H1 (cell line): ENCODE measurements at regions not wholly inside any gene's neighbourhood (a gene's known extent, or its start where the extent isn't known, plus 50 kb on each side); places are given as distances from the start of the nearest gene placed in this dataset.

Experiments
- CTCF ChIA-PET: fragments of 300-600 bp; sonication (Branson Sonifier 250); formaldehyde crosslinking; loops from one replicate; lab custom pipeline; 2021; ENCODE audit not compliant: partially characterized antibody; lab: Charles Lee
- POLR2A ChIA-PET: fragments of 300-600 bp; sonication (Branson Sonifier 250); formaldehyde crosslinking; loops from one replicate; lab custom pipeline; 2021; ENCODE audit warnings: inconsistent platforms; ENCODE audit not compliant: partially characterized antibody; lab: Charles Lee
- DNase-seq, 2 experiments: peaks; one replicate each; pipeline versions ENCODE4 v3.0.0 to v3.0.0-alpha.2; 2010 to 2022; ENCODE audit warnings: low spot score in 2 of 2, low read depth in 1 of 2, mixed read lengths in 1 of 2
- FAIRE-seq: peaks from 2 replicates; lab custom pipeline; 2011; peaks lifted over from hg19 to GRCh38; lab: Jason Lieb, UNC
- H2AFZ ChIP-seq: 2 replicates; pipeline ENCODE4 v1.8.1; 2012; ENCODE audit warnings: low read length, inconsistent platforms
- H2AK5ac ChIP-seq: 2 replicates; pipeline ENCODE4 v1.6.1; 2013; ENCODE audit warnings: low read depth, low read length
- H2BK120ac ChIP-seq: replicated peaks from 2 replicates; pipeline ENCODE3; 2013; ENCODE audit warnings: low read depth, low read length, inconsistent platforms
- H2BK12ac ChIP-seq: 2 replicates; pipeline ENCODE4 v1.6.1; 2013; ENCODE audit warnings: low read depth, low read length
- H2BK15ac ChIP-seq: 2 replicates; pipeline ENCODE4 v1.6.1; 2013; ENCODE audit warnings: low read length
- H2BK20ac ChIP-seq: 2 replicates; pipeline ENCODE4 v1.6.1; 2013; ENCODE audit warnings: low read length
- H2BK5ac ChIP-seq: 2 replicates; pipeline ENCODE4 v1.6.1; 2013; ENCODE audit warnings: low read depth, low read length
- H3K14ac ChIP-seq: 2 replicates; pipeline ENCODE4 v1.6.1; 2013; ENCODE audit warnings: inconsistent platforms; ENCODE audit not compliant: insufficient read length
- H3K18ac ChIP-seq: 2 replicates; pipeline ENCODE4 v1.6.1; 2013; ENCODE audit warnings: low read length; ENCODE audit errors: extremely low read depth
- H3K23ac ChIP-seq: 2 replicates; pipeline ENCODE4 v1.6.1; 2013; ENCODE audit warnings: inconsistent platforms; ENCODE audit not compliant: insufficient read length
- H3K23me2 ChIP-seq: 2 replicates; pipeline ENCODE4 v1.6.1; 2013; ENCODE audit warnings: low read depth, low read length
- H3K27ac ChIP-seq: 2 replicates; pipeline ENCODE4 v1.6.1; 2011; ENCODE audit warnings: low read depth, low read length, inconsistent platforms
- H3K27me3 ChIP-seq, 4 experiments: replicated peaks in 1 of 4; 1 replicate in 1 of 4; 2 replicates in 3 of 4; pipeline versions ENCODE4 v1.6.1 to v1.8.1; 2011 to 2013; ENCODE audit warnings: low read length in 3 of 4, mild to moderate bottlenecking in 3 of 4, inconsistent platforms in 2 of 4, mixed read lengths in 2 of 4, moderate library complexity in 1 of 4; ENCODE audit not compliant: control insufficient read depth in 3 of 4, insufficient read depth in 3 of 4; ENCODE audit errors: extremely low read depth in 1 of 4
- H3K36me3 ChIP-seq, 4 experiments: 2 replicates each; pipeline versions ENCODE4 v1.6.1 to v1.8.1; 2011 to 2013; ENCODE audit warnings: mild to moderate bottlenecking in 4 of 4, low read length in 3 of 4, moderate library complexity in 2 of 4, control low read depth in 1 of 4, inconsistent platforms in 1 of 4; ENCODE audit not compliant: insufficient read depth in 4 of 4, control insufficient read depth in 2 of 4
- H3K4ac ChIP-seq: replicated peaks from 2 replicates; pipeline ENCODE3; 2013; ENCODE audit warnings: low read length, low read depth, mixed read lengths, inconsistent platforms; ENCODE audit not compliant: insufficient read length
- H3K4me1 ChIP-seq, 4 experiments: replicated peaks in 1 of 4; 1 replicate in 1 of 4; 2 replicates in 3 of 4; pipeline versions ENCODE4 v1.6.1 to v1.8.1; 2011 to 2013; ENCODE audit warnings: low read length in 3 of 4, inconsistent platforms in 2 of 4, mixed read lengths in 1 of 4; ENCODE audit not compliant: insufficient read depth in 4 of 4, control insufficient read depth in 3 of 4
- H3K4me2 ChIP-seq, 2 experiments: 2 replicates each; pipeline versions ENCODE4 v1.6.1 to v1.8.1; 2011 to 2013; ENCODE audit warnings: low read depth in 2 of 2, low read length in 2 of 2, control low read depth in 1 of 2, inconsistent platforms in 1 of 2, mild to moderate bottlenecking in 1 of 2; ENCODE audit not compliant: insufficient read depth in 1 of 2
- H3K4me3 ChIP-seq, 4 experiments: fragments of 200-600, 300-600 bp in 1 of 4; sonication (generic), shearing (Covaris generic), sonication (Bioruptor Twin) in 1 of 4; 2 replicates each; pipeline versions ENCODE4 v1.5.1 to v1.8.1; 2011 to 2016; ENCODE audit warnings: low read length in 4 of 4, low read depth in 3 of 4, control low read depth in 2 of 4, inconsistent platforms in 2 of 4, mild to moderate bottlenecking in 2 of 4, mixed read lengths in 1 of 4, moderate library complexity in 1 of 4; ENCODE audit not compliant: insufficient read depth in 2 of 4; ENCODE audit errors: extremely low read depth in 1 of 4
- H3K56ac ChIP-seq: replicated peaks from 2 replicates; pipeline ENCODE3; 2013; ENCODE audit warnings: low read depth, mild to moderate bottlenecking, mixed read lengths, low read length, inconsistent platforms; ENCODE audit not compliant: insufficient read length
- H3K79me1 ChIP-seq: 2 replicates; pipeline ENCODE4 v1.6.1; 2013; ENCODE audit warnings: low read depth, low read length, control low read depth
- H3K79me2 ChIP-seq, 2 experiments: 2 replicates each; pipeline versions ENCODE4 v1.6.1 to v1.8.1; 2012 to 2013; ENCODE audit warnings: low read length in 2 of 2, mild to moderate bottlenecking in 2 of 2, inconsistent platforms in 1 of 2; ENCODE audit not compliant: insufficient read depth in 2 of 2, control insufficient read depth in 1 of 2
- H3K9ac ChIP-seq, 4 experiments: replicated peaks in 1 of 4; 1 replicate in 1 of 4; 2 replicates in 3 of 4; pipeline versions ENCODE4 v1.6.1 to v1.8.1; 2011 to 2013; ENCODE audit warnings: low read depth in 3 of 4, low read length in 3 of 4, control low read depth in 2 of 4, mild to moderate bottlenecking in 2 of 4, moderate library complexity in 2 of 4, inconsistent platforms in 1 of 4; ENCODE audit errors: extremely low read depth in 1 of 4
- H3K9me3 ChIP-seq, 2 experiments: 2 replicates each; pipeline versions ENCODE4 v1.6.1 to v1.8.1; 2012 to 2013; ENCODE audit warnings: mild to moderate bottlenecking in 2 of 2, moderate library complexity in 2 of 2, control low read depth in 1 of 2, inconsistent platforms in 1 of 2, low read depth in 1 of 2, low read length in 1 of 2, mixed read lengths in 1 of 2; ENCODE audit not compliant: insufficient read depth in 2 of 2
- H4K20me1 ChIP-seq, 2 experiments: replicated peaks in 1 of 2; 2 replicates each; pipeline versions ENCODE3 to v1.8.1; 2011 to 2013; ENCODE audit warnings: inconsistent platforms in 2 of 2, low read length in 2 of 2, mild to moderate bottlenecking in 1 of 2; ENCODE audit not compliant: insufficient read depth in 2 of 2, control insufficient read depth in 1 of 2
- H4K5ac ChIP-seq: 2 replicates; pipeline ENCODE4 v1.6.1; 2013; ENCODE audit warnings: low read length, low read depth, mixed read lengths, inconsistent platforms; ENCODE audit not compliant: insufficient read length
- H4K8ac ChIP-seq: 2 replicates; pipeline ENCODE4 v1.8.0; 2013; ENCODE audit warnings: mild to moderate bottlenecking, moderate library complexity, low read length, inconsistent platforms; ENCODE audit not compliant: insufficient read depth; ENCODE audit errors: extremely low read depth
- H4K91ac ChIP-seq: replicated peaks from 2 replicates; pipeline ENCODE3; 2013; ENCODE audit warnings: low read length, mixed read lengths, inconsistent platforms; ENCODE audit not compliant: insufficient read length
- BRCA1 ChIP-seq: IDR thresholded peaks from 2 replicates; pipeline ENCODE4 v1.6.1; 2012; ENCODE audit warnings: low read depth, low read length, improper control_type of control experiment
- CTCF ChIP-seq, 3 experiments: IDR thresholded peaks; 1 replicate in 2 of 3; 2 replicates in 1 of 3; pipeline versions ENCODE4 v1.5.1 to v1.6.1; 2011; ENCODE audit warnings: low read length in 3 of 3, mild to moderate bottlenecking in 3 of 3, inconsistent platforms in 2 of 3, low read depth in 1 of 3, moderate library complexity in 1 of 3; ENCODE audit not compliant: insufficient read depth in 1 of 3; ENCODE audit errors: control extremely low read depth in 1 of 3
- RAD21 ChIP-seq, 2 experiments: IDR thresholded peaks in 1 of 2; conservative IDR thresholded peaks in 1 of 2; 2 replicates each; pipeline ENCODE4 v1.6.1; 2011; ENCODE audit warnings: low read depth in 2 of 2, low read length in 2 of 2, improper control_type of control experiment in 1 of 2, inconsistent platforms in 1 of 2, mild to moderate bottlenecking in 1 of 2, moderate library complexity in 1 of 2
- TAF7 ChIP-seq: optimal IDR thresholded peaks from 2 replicates; pipeline ENCODE3; 2011; ENCODE audit warnings: low read depth, mild to moderate bottlenecking, inconsistent platforms, low read length, moderate library complexity, borderline replicate concordance
- WGBS, 2 experiments: shearing (Covaris generic) in 1 of 2; methylation state at CpG; one replicate each; pipeline versions ENCODE4 v1.1.6 to v1.1.7; 2013 to 2015; ENCODE audit warnings: low lambda C conversion rate in 2 of 2, mixed read lengths in 2 of 2, inconsistent platforms in 1 of 2, low coverage in 1 of 2, missing lambda C conversion rate in 1 of 2; ENCODE audit not compliant: insufficient replicate concordance in 2 of 2, insufficient coverage in 1 of 2, insufficient read length in 1 of 2; ENCODE audit errors: extremely low coverage in 1 of 2, missing lambda C conversion rate in 1 of 2; 5-methylcytosine and 5-hydroxymethylcytosine counted together

GRCh38 chr2:205934443-205934842 lies 151.5 kb downstream of the INO80D start:
- Histone ChIP-seq H3K18ac (no peak overlapping the region), H3K9me3 (no peaks in the 10 kb centered on the region), H3K79me1 (no peaks in the 10 kb centered on the region), H3K4me1 (peaks cover 0 to 9% (median 2%) of the 10 kb centered on the region in 4 experiments; a peak in 4 of 7 replicates), H3K23ac (no peak overlapping the region), H2AK5ac (no peak overlapping the region), H2BK15ac (no peak overlapping the region), H2BK12ac (no peak overlapping the region), H3K9ac (no peak overlapping the region), H3K79me2 (no peaks in the 10 kb centered on the region), H2AFZ (no peak overlapping the region), H3K14ac (no peak overlapping the region), H2BK20ac (no peak overlapping the region), H3K23me2 (no peaks in the 10 kb centered on the region), H3K56ac (no peak overlapping the region), H4K91ac (no peak overlapping the region), H2BK5ac (no peak overlapping the region), H3K36me3 (no peaks in the 10 kb centered on the region), H3K4me3 (no peak overlapping the region), H4K8ac (no peak overlapping the region), H4K5ac (no peak overlapping the region), H3K4ac (no peak overlapping the region), H2BK120ac (no peak overlapping the region), H4K20me1 (no peaks in the 10 kb centered on the region), H3K4me2 (no peak overlapping the region), H3K27ac (no peak overlapping the region), H3K27me3 (no peaks in the 10 kb centered on the region)
- peak; percentile 84 for FAIRE-seq
- no peak for DNase-seq
- 75% methylated on average over 1 of the region's 1 CpG; no CpG with 5 or more reads in 1 of the 2 experiments for WGBS, 2 experiments
- POLR2A ChIA-PET, result interaction anchor here (1.6 kb wide), 1 partner anchor 10 kb away, joined by 3 read pairs; no protein-coding TSS in a partner anchor
- CTCF ChIA-PET, result interaction anchor here (0.6 to 5.2 kb wide), 14 partner anchors 9 to 325 kb away, joined by 3 to 98 read pairs (median 4); no protein-coding TSS in a partner anchor
- TF ChIP-seq RAD21 (IDR thresholded peaks at IDR 0.05 in 1 of 2, conservative IDR thresholded peaks at IDR 0.05 in 1 of 2; ENCODE audit: low read depth in 2 of 2, low read length in 2 of 2) (peak; percentile 50 to 51), CTCF (IDR thresholded peaks at IDR 0.05; ENCODE audit: control extremely low read depth in 1 of 3, insufficient read depth in 1 of 3, low read depth in 1 of 3, low read length in 3 of 3) (peak in 2 of 3 experiments; percentile 36 to 52; a peak in 2 of 4 replicates), TAF7 (no peak), BRCA1 (no peak)
